ENCODE measurements at regions not wholly inside any gene's neighbourhood (a gene's known extent, or its start where the extent isn't known, plus 50 kb on each side); places are given as distances from the start of the nearest gene placed in this dataset.

DNA sequence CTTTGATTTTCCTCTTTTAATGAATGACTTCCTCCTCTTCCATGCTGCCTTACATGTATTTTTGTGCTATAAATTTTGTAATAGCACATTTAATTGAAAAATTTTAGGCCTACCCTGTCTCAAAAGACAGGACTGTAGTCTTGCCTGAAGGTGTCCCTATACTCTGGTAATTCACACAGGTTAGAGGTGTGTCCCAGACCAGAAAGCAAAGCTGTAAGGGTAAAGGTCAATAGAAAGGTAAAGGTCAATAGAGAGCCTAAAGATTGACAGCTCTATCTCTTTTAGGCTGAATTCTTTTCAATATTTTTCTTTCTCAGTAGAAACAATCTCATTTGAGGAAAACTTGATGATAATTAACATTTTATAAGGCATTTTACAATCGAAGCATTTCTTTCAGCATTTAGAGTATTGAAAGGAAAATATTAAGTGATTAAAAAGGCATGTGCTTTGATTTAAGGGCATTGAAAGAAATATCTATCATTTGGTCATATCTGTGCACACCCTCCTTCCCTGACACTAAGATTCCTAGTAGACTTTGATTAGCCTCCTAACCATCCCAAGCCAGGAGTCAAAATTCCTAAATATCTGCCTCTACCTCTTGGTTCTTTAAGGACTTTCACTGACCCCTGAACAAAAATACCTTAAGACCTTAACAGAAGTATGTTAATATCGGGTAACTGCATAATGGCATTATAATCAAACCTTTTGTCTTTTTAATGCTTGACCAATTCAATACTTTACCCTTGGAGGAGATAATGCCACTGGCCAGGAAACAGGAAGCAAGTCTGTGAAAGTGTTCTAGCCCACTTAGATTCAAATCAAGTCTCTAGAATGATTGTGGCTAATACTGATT lies 161.8 kb upstream of the DTNA start:
- no peak overlapping the region for H3K27ac ChIP-seq (ENCODE audit: low read depth, low read length)
- DNase-seq (ENCODE audit: low read depth, low spot score) = no peak
- no peaks in the 10 kb centered on the region for H3K27me3 ChIP-seq (ENCODE audit: control insufficient read depth, insufficient read depth, low read length)
- CTCF ChIA-PET = no interaction called here
- no peaks in the 10 kb centered on the region for H3K9me3 ChIP-seq (ENCODE audit: control insufficient read depth, insufficient read depth, low read length)
- TF ChIP-seq, protein P1, sequence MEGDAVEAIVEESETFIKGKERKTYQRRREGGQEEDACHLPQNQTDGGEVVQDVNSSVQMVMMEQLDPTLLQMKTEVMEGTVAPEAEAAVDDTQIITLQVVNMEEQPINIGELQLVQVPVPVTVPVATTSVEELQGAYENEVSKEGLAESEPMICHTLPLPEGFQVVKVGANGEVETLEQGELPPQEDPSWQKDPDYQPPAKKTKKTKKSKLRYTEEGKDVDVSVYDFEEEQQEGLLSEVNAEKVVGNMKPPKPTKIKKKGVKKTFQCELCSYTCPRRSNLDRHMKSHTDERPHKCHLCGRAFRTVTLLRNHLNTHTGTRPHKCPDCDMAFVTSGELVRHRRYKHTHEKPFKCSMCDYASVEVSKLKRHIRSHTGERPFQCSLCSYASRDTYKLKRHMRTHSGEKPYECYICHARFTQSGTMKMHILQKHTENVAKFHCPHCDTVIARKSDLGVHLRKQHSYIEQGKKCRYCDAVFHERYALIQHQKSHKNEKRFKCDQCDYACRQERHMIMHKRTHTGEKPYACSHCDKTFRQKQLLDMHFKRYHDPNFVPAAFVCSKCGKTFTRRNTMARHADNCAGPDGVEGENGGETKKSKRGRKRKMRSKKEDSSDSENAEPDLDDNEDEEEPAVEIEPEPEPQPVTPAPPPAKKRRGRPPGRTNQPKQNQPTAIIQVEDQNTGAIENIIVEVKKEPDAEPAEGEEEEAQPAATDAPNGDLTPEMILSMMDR (IDR thresholded peaks at IDR 0.05; ENCODE audit: low read depth, low read length) = no peak
- POLR2A ChIA-PET = no interaction called here
- H3K4me3 ChIP-seq (ENCODE audit: low read depth, low read length) = no peak overlapping the region

DNA sequence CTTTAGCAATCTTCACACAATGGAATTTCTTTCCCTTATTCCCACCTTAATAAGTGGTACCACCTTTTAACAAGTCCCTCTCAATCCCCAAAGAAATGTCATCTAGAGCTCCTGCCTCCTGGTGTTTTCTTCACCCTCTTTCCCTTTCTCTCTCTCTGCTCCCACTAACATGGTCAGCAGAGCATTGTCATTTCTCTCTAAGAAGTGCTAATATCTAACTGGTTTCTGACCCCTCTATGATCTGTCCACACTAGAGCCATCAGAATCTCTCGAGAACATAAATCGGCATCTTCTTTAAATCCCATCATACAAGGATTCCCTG lies 161.2 kb upstream of the DTNA start:
- no peak for DNase-seq (ENCODE audit: low read depth, low spot score)
- Histone ChIP-seq H3K9me3 (ENCODE audit: control insufficient read depth, insufficient read depth, low read length) (no peaks in the 10 kb centered on the region), H3K27me3 (ENCODE audit: control insufficient read depth, insufficient read depth, low read length) (no peaks in the 10 kb centered on the region), H3K27ac (ENCODE audit: low read depth, low read length) (no peak overlapping the region), H3K4me3 (ENCODE audit: low read depth, low read length) (no peak overlapping the region)
- ChIA-PET CTCF (no interaction called here), POLR2A (no interaction called here)
- TF ChIP-seq, protein P1 (IDR thresholded peaks at IDR 0.05; ENCODE audit: low read depth, low read length) = no peak

DNA sequence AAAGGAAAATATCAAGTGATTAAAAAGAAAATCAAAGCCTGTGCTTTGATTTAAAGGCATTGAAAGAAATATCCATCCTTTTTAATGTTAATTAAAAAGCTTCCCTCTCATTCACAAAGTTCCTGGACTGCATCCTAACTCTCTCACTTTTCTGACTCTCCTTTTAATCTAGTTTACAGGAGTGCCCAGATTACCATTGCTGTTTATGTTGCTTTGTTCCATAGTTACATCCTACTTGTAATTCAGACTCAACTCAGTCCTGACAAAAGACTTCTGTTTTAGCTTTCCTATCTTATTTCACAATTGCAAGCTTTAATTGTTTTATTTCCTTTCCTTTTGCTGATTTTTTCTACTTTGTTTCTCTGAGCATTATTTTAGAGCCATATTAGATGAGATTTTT lies 160.7 kb upstream of the DTNA start:
- ChIA-PET CTCF (interaction anchor here (0.6 kb wide), 1 partner anchor 63 kb away, joined by 6 read pairs; no protein-coding TSS in a partner anchor), POLR2A (no interaction called here)
- no peaks in the 10 kb centered on the region for H3K27me3 ChIP-seq (ENCODE audit: control insufficient read depth, insufficient read depth, low read length)
- no peak for DNase-seq (ENCODE audit: low read depth, low spot score)
- H3K4me3 ChIP-seq (ENCODE audit: low read depth, low read length) = no peak overlapping the region
- TF ChIP-seq, protein P1 (IDR thresholded peaks at IDR 0.05; ENCODE audit: low read depth, low read length) = no peak
- no peak overlapping the region for H3K27ac ChIP-seq (ENCODE audit: low read depth, low read length)
- H3K9me3 ChIP-seq (ENCODE audit: control insufficient read depth, insufficient read depth, low read length) = no peaks in the 10 kb centered on the region

DNA sequence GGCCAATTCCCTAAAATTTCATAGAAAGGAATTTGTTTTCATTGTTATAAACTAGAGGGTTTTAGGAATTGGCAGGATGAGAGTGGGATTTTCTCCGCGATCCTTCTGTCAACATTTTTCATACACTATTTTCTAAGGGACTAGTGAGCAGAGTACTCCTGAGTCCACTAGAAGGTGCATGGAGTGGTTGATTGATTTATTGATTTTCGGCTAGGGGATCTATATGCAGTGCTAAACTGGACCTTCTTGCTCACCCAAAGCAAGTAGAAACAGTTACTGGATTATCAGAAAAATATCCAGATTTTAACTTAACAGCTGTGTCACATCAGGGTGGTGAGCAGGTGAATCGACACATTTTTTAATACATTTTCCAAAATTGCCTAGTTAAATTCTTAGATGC lies 159.9 kb upstream of the DTNA start:
- no peak for DNase-seq (ENCODE audit: low read depth, low spot score)
- POLR2A ChIA-PET = no interaction called here
- CTCF ChIA-PET = no interaction called here
- H3K9me3 ChIP-seq (ENCODE audit: control insufficient read depth, insufficient read depth, low read length) = no peaks in the 10 kb centered on the region
- no peak overlapping the region for H3K4me3 ChIP-seq (ENCODE audit: low read depth, low read length)
- no peaks in the 10 kb centered on the region for H3K27me3 ChIP-seq (ENCODE audit: control insufficient read depth, insufficient read depth, low read length)
- no peak overlapping the region for H3K27ac ChIP-seq (ENCODE audit: low read depth, low read length)
- TF ChIP-seq, protein P1 (IDR thresholded peaks at IDR 0.05; ENCODE audit: low read depth, low read length) = no peak

DNA sequence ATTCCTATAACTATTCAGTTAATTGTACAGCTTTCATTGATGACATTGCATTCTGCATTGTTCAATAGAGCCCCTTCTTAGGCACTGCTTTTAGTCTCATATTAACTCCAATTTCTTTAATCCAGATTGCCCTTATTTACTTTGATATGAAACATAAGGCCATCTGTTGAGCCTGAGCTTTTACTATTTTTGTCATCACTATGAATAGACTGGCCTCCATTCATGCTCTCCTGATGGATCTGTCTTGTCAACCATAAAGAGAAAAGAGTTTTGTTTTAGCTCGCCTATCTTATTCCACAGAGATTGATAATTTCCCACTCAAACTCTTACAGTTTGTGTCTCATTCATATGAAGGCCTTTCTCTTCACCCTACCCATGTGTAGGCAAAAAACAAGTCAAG lies 159.2 kb upstream of the DTNA start:
- TF ChIP-seq, protein P1 (IDR thresholded peaks at IDR 0.05; ENCODE audit: low read depth, low read length) = no peak
- H3K27me3 ChIP-seq (ENCODE audit: control insufficient read depth, insufficient read depth, low read length) = no peaks in the 10 kb centered on the region
- POLR2A ChIA-PET = no interaction called here
- H3K9me3 ChIP-seq (ENCODE audit: control insufficient read depth, insufficient read depth, low read length) = no peaks in the 10 kb centered on the region
- DNase-seq (ENCODE audit: low read depth, low spot score) = no peak
- H3K4me3 ChIP-seq (ENCODE audit: low read depth, low read length) = no peak overlapping the region
- H3K27ac ChIP-seq (ENCODE audit: low read depth, low read length) = no peak overlapping the region
- CTCF ChIA-PET = no interaction called here
